IMR-90 (cell line): ENCODE measurements at regions not wholly inside any gene's neighbourhood (a gene's known extent, or its start where the extent isn't known, plus 50 kb on each side); places are given as distances from the start of the nearest gene placed in this dataset.

ENCODE experiments used
- ATAC-seq: fragments of 200-7000 bp; cut with Tn5 transposase; 2 replicates; pipeline ENCODE4 v1.9.1; 2020; ENCODE audit warnings: low read depth, mild to moderate bottlenecking, moderate library complexity
- BruUV-seq: library from RNA; stranded (reverse); fragments of 400-500 nt; replicated peaks from 2 replicates; lab custom pipeline; 2021; lab: Mats Ljungman, UMichigan
- CTCF ChIA-PET: fragments of 300-600 bp; formaldehyde crosslinking; extraction: SDS; loops from one replicate; lab custom pipeline; 2021; ENCODE audit warnings: antibody characterized with exemption; lab: Yijun Ruan, JAX
- POLR2A ChIA-PET: fragments of 300-600 bp; sonication (Branson Sonifier 250); formaldehyde crosslinking; loops from one replicate; lab custom pipeline; 2022; ENCODE audit warnings: antibody characterized with exemption; ENCODE audit not compliant: unreplicated experiment; lab: Charles Lee
- DNase-seq: peaks from one replicate; pipeline ENCODE4 v3.0.0; 2013
- H2AFZ ChIP-seq: replicated peaks from 2 replicates; pipeline ENCODE3; 2013; ENCODE audit warnings: low read length, mild to moderate bottlenecking; ENCODE audit not compliant: poor library complexity
- H2AK5ac ChIP-seq: 2 replicates; pipeline ENCODE4 v1.6.1; 2013; ENCODE audit warnings: low read depth, low read length, inconsistent platforms
- H2AK9ac ChIP-seq: replicated peaks from 2 replicates; pipeline ENCODE3; 2013; ENCODE audit warnings: mild to moderate bottlenecking, low read depth, low read length, moderate library complexity; ENCODE audit not compliant: poor library complexity
- H2BK120ac ChIP-seq: 2 replicates; pipeline ENCODE4 v1.6.1; 2013; ENCODE audit warnings: low read depth, low read length, inconsistent platforms
- H2BK15ac ChIP-seq: 3 replicates; pipeline ENCODE4 v1.6.1; 2013; ENCODE audit warnings: low read depth, low read length, inconsistent platforms
- H2BK20ac ChIP-seq: 2 replicates; pipeline ENCODE4 v1.6.1; 2013; ENCODE audit warnings: low read depth, mild to moderate bottlenecking, inconsistent platforms, low read length, moderate library complexity
- H2BK5ac ChIP-seq: 2 replicates; pipeline ENCODE4 v1.6.1; 2013; ENCODE audit warnings: mild to moderate bottlenecking, low read depth, low read length, inconsistent platforms; ENCODE audit not compliant: poor library complexity, severe bottlenecking
- H3K14ac ChIP-seq: replicated peaks from 2 replicates; pipeline ENCODE4 v1.6.1; 2013; ENCODE audit warnings: low read depth, low read length, inconsistent platforms
- H3K18ac ChIP-seq: 2 replicates; pipeline ENCODE4 v1.6.1; 2013; ENCODE audit warnings: low read depth, low read length, control low read depth
- H3K23ac ChIP-seq: 2 replicates; pipeline ENCODE4 v1.6.1; 2013; ENCODE audit warnings: low read depth, low read length, inconsistent platforms
- H3K27ac ChIP-seq: 2 replicates; pipeline ENCODE4 v1.5.1; 2013; ENCODE audit warnings: mild to moderate bottlenecking, control low read depth, low read length; ENCODE audit not compliant: insufficient read depth
- H3K27me3 ChIP-seq: 2 replicates; pipeline ENCODE4 v1.6.1; 2013; ENCODE audit warnings: low read length; ENCODE audit not compliant: control insufficient read depth, insufficient read depth
- H3K36me3 ChIP-seq: 2 replicates; pipeline ENCODE4 v1.6.1; 2013; ENCODE audit warnings: low read length, mixed read lengths; ENCODE audit not compliant: control insufficient read depth, insufficient read depth
- H3K4ac ChIP-seq: 2 replicates; pipeline ENCODE4 v1.6.1; 2013; ENCODE audit warnings: low read depth, low read length, inconsistent platforms
- H3K4me1 ChIP-seq: 2 replicates; pipeline ENCODE4 v1.6.1; 2013; ENCODE audit warnings: low read length, mixed read lengths; ENCODE audit not compliant: control insufficient read depth, insufficient read depth
- H3K4me2 ChIP-seq: 2 replicates; pipeline ENCODE4 v1.6.1; 2013; ENCODE audit warnings: low read depth, mild to moderate bottlenecking, control low read depth, low read length, moderate library complexity
- H3K4me3 ChIP-seq: 2 replicates; pipeline ENCODE4 v1.5.1; 2013; ENCODE audit warnings: low read depth, mild to moderate bottlenecking, control low read depth, low read length, moderate library complexity; ENCODE audit not compliant: insufficient read depth
- H3K56ac ChIP-seq: 2 replicates; pipeline ENCODE4 v1.6.1; 2013; ENCODE audit warnings: low read length, inconsistent platforms; ENCODE audit not compliant: insufficient read depth; ENCODE audit errors: extremely low read depth
- H3K79me1 ChIP-seq, 2 experiments: 2 replicates each; pipeline ENCODE4 v1.6.1; 2013; ENCODE audit warnings: low read length in 2 of 2, inconsistent platforms in 1 of 2, low read depth in 1 of 2
- H3K9ac ChIP-seq: 2 replicates; pipeline ENCODE4 v1.6.1; 2013; ENCODE audit warnings: low read depth, low read length, control low read depth
- H3K9me1 ChIP-seq: 2 replicates; pipeline ENCODE4 v1.6.1; 2013; ENCODE audit warnings: low read length, inconsistent platforms; ENCODE audit not compliant: insufficient read depth
- H3K9me3 ChIP-seq: 2 replicates; pipeline ENCODE4 v1.6.1; 2013; ENCODE audit warnings: low read length; ENCODE audit not compliant: control insufficient read depth, insufficient read depth
- H4K20me1 ChIP-seq: 2 replicates; pipeline ENCODE4 v1.6.1; 2013; ENCODE audit warnings: low read length, inconsistent platforms; ENCODE audit not compliant: insufficient read depth
- H4K5ac ChIP-seq: 2 replicates; pipeline ENCODE4 v1.6.1; 2013; ENCODE audit warnings: mild to moderate bottlenecking, low read depth, low read length, control low read depth
- H4K8ac ChIP-seq, 2 experiments: 2 replicates each; pipeline ENCODE4 v1.6.1; 2013; ENCODE audit warnings: low read depth in 2 of 2, low read length in 2 of 2, control low read depth in 1 of 2, inconsistent platforms in 1 of 2
- H4K91ac ChIP-seq: 2 replicates; pipeline ENCODE4 v1.6.1; 2013; ENCODE audit warnings: low read depth, low read length, inconsistent platforms; ENCODE audit not compliant: insufficient read depth
- BHLHE40 ChIP-seq: fragments of 150-350 bp; IDR thresholded peaks from 2 replicates; pipeline ENCODE4 v1.6.1; 2016; ENCODE audit warnings: mild to moderate bottlenecking, low read depth, low read length
- CEBPB ChIP-seq: IDR thresholded peaks from 2 replicates; pipeline ENCODE4 v1.6.1; 2012; ENCODE audit warnings: low read depth, low read length, improper control_type of control experiment
- CHD1 ChIP-seq: IDR thresholded peaks from 2 replicates; pipeline ENCODE4 v1.6.1; 2012; ENCODE audit warnings: low read depth, low read length, improper control_type of control experiment
- CTCF ChIP-seq: conservative IDR thresholded peaks from 2 replicates; pipeline ENCODE4 v1.5.1; 2012; ENCODE audit warnings: mild to moderate bottlenecking, low read depth, low read length, improper control_type of control experiment
- ELK1 ChIP-seq: fragments of 150-350 bp; IDR thresholded peaks from 2 replicates; pipeline ENCODE4 v1.6.1; 2016; ENCODE audit warnings: low read depth, mild to moderate bottlenecking, low read length, moderate library complexity, borderline replicate concordance
- FOS ChIP-seq: fragments of 150-350 bp; IDR thresholded peaks from 2 replicates; pipeline ENCODE4 v1.6.1; 2016; ENCODE audit warnings: low read depth, low read length
- MAFK ChIP-seq: IDR thresholded peaks from 2 replicates; pipeline ENCODE4 v1.6.1; 2012; ENCODE audit warnings: low read depth, low read length, improper control_type of control experiment
- MAZ ChIP-seq: IDR thresholded peaks from 2 replicates; pipeline ENCODE4 v1.6.1; 2012; ENCODE audit warnings: low read depth, mild to moderate bottlenecking, low read length, improper control_type of control experiment, moderate library complexity, borderline replicate concordance
- MXI1 ChIP-seq: IDR thresholded peaks from 2 replicates; pipeline ENCODE4 v1.6.1; 2012; ENCODE audit warnings: low read depth, mild to moderate bottlenecking, low read length, moderate library complexity, borderline replicate concordance
- NFE2L2 ChIP-seq: fragments of 150-350 bp; IDR thresholded peaks from 2 replicates; pipeline ENCODE4 v1.6.1; 2016; ENCODE audit warnings: low read depth, mild to moderate bottlenecking, low read length
- RAD21 ChIP-seq: IDR thresholded peaks from 2 replicates; pipeline ENCODE4 v1.6.1; 2012; ENCODE audit warnings: low read length, improper control_type of control experiment
- RCOR1 ChIP-seq: IDR thresholded peaks from 2 replicates; pipeline ENCODE4 v1.6.1; 2012; ENCODE audit warnings: mild to moderate bottlenecking, low read length, improper control_type of control experiment; ENCODE audit not compliant: insufficient replicate concordance
- RFX5 ChIP-seq: IDR thresholded peaks from 2 replicates; pipeline ENCODE4 v1.8.0; 2012; ENCODE audit warnings: low read depth, mild to moderate bottlenecking, low read length, moderate library complexity
- SMC3 ChIP-seq: fragments of 150-350 bp; IDR thresholded peaks from 2 replicates; pipeline ENCODE4 v1.6.1; 2016; ENCODE audit warnings: low read depth, mild to moderate bottlenecking, antibody characterized with exemption, low read length, moderate library complexity
- USF2 ChIP-seq: fragments of 150-350 bp; IDR thresholded peaks from 2 replicates; pipeline ENCODE4 v1.6.1; 2017; ENCODE audit warnings: mild to moderate bottlenecking, antibody characterized with exemption, low read length, low read depth
- WGBS, 2 experiments: methylation state at CpG; one replicate each; pipeline versions ENCODE4 v1.1.5 to v1.1.7; 2013; ENCODE audit warnings: missing lambda C conversion rate in 2 of 2; ENCODE audit not compliant: insufficient read length in 1 of 2; ENCODE audit errors: extremely low coverage in 2 of 2; 5-methylcytosine and 5-hydroxymethylcytosine counted together
- dilution Hi-C: fragments of 300-500 bp; cut with HindIII; formaldehyde crosslinking; loops from one replicate; pipeline ENCODE4 v1.14.3; 2018; ENCODE audit warnings: low sequenced_read_pairs; ENCODE audit not compliant: unreplicated experiment
- in situ Hi-C: fragments of 300-500 bp; cut with MboI; formaldehyde crosslinking; loops from 3 replicates; pipeline ENCODE4 v1.14.3; 2019; ENCODE audit warnings: low sequenced_read_pairs, inconsistent platforms, mixed read lengths
- intact Hi-C: fragments of 100-400 bp; cut with micrococcal nuclease; formaldehyde crosslinking; loops from 2 replicates; pipeline ENCODE4 v1.10.0; 2022

- H3K9ac ChIP-seq = no peak overlapping the region
- no peak overlapping the region for H4K91ac ChIP-seq
- H3K56ac ChIP-seq = no peak overlapping the region
- no peaks in the 10 kb centered on the region for H3K36me3 ChIP-seq
- H3K4me2 ChIP-seq = peak overlapping the region; percentile 88
- ChIA-PET POLR2A (no interaction called here), CTCF (interaction anchor here (0.6 kb wide), 1 partner anchor 55 kb away, joined by 3 read pairs; the partner anchor contains the start of gene ZNF638)
- H3K27me3 ChIP-seq = peaks cover 21% of the 10 kb centered on the region
- H3K9me1 ChIP-seq = no peaks in the 10 kb centered on the region
- DNase-seq (peak; percentile 51), ATAC-seq (peak; percentile 96)
- H3K23ac ChIP-seq = no peak overlapping the region
- peak overlapping the region; percentile 83 for H2AFZ ChIP-seq
- H2BK5ac ChIP-seq = no peak overlapping the region
- no peak overlapping the region for H3K14ac ChIP-seq
- no peaks in the 10 kb centered on the region for H3K79me1 ChIP-seq
- intact Hi-C loops = no loop called here
- H4K20me1 ChIP-seq = no peaks in the 10 kb centered on the region
- no peak overlapping the region for H4K5ac ChIP-seq
- H2BK120ac ChIP-seq = no peak overlapping the region
- no peaks in the 10 kb centered on the region for H3K4me1 ChIP-seq
- H4K8ac ChIP-seq = no peak overlapping the region
- BruUV-seq = no TSS peak
- H2AK5ac ChIP-seq = no peak overlapping the region
- dilution Hi-C loops = no loop called here
- in situ Hi-C loops = no loop called here
- no peak overlapping the region for H3K18ac ChIP-seq
- H3K4me3 ChIP-seq = peak overlapping the region; percentile 46
- H2BK20ac ChIP-seq = no peak overlapping the region
- 4% methylated on average over 25 of the region's 93 CpGs; no CpG with 5 or more reads in 1 of the 2 experiments for WGBS, 2 experiments
- no peak overlapping the region for H2AK9ac ChIP-seq
- peaks cover 5% of the 10 kb centered on the region for H3K9me3 ChIP-seq
- no peak overlapping the region for H3K4ac ChIP-seq
- H2BK15ac ChIP-seq = no peak overlapping the region
- no peak overlapping the region for H3K27ac ChIP-seq
- TF ChIP-seq MAZ = no peak
- no peak for TF ChIP-seq NFE2L2
- TF ChIP-seq ELK1 = no peak
- TF ChIP-seq FOS = no peak
- no peak for TF ChIP-seq RAD21
- TF ChIP-seq USF2 = no peak
- no peak for TF ChIP-seq RCOR1
- TF ChIP-seq RFX5 = no peak
- TF ChIP-seq BHLHE40 = no peak
- no peak for TF ChIP-seq MXI1
- TF ChIP-seq CHD1 = no peak
- TF ChIP-seq CEBPB = no peak
- no peak for TF ChIP-seq CTCF
- no peak for TF ChIP-seq MAFK
- no peak for TF ChIP-seq SMC3
Measured at GRCh38 chr2:71276311-71277146, 49.6 kb upstream of the PAIP2B start.
